Neural progenitor cell (in vitro differentiated cells): ENCODE measurements at regions not wholly inside any gene's neighbourhood (a gene's known extent, or its start where the extent isn't known, plus 50 kb on each side); places are given as distances from the start of the nearest gene placed in this dataset.
"Not testable (repeated sequence)": the region's sequence is repeated elsewhere in the genome, so short reads cannot be mapped to it uniquely, and the experiment has no call there.

Experiments used
- DNase-seq: peaks from one replicate; pipeline ENCODE4 v3.0.0-alpha.2; 2016; ENCODE audit warnings: low spot score
- H2AFZ ChIP-seq: fragments of 200-600 bp; sonication (generic); replicated peaks from 2 replicates; pipeline ENCODE4 v1.6.1; 2016; ENCODE audit warnings: antibody characterized with exemption
- H3F3A ChIP-seq: fragments of 200-600 bp; sonication (generic); 2 replicates; pipeline ENCODE4 v1.6.1; 2016; ENCODE audit warnings: antibody characterized with exemption, low read depth
- H3K27ac ChIP-seq: fragments of 200-600 bp; sonication (generic); 2 replicates; pipeline ENCODE4 v1.5.1; 2016; ENCODE audit warnings: mild to moderate bottlenecking
- H3K27me3 ChIP-seq: fragments of 200-600 bp; sonication (generic); 2 replicates; pipeline ENCODE4 v1.6.1; 2016; ENCODE audit warnings: mild to moderate bottlenecking, moderate library complexity
- H3K36me3 ChIP-seq: fragments of 200-600 bp; sonication (generic); 2 replicates; pipeline ENCODE4 v1.5.1; 2016
- H3K4me1 ChIP-seq: fragments of 200-600 bp; sonication (generic); 2 replicates; pipeline ENCODE4 v1.6.1; 2016; ENCODE audit warnings: mixed run types
- H3K4me2 ChIP-seq: fragments of 200-600 bp; sonication (generic); 2 replicates; pipeline ENCODE4 v1.6.1; 2016
- H3K4me3 ChIP-seq: fragments of 200-600 bp; sonication (generic); 2 replicates; pipeline ENCODE4 v1.5.1; 2016
- H3K79me2 ChIP-seq: fragments of 200-600 bp; sonication (generic); 2 replicates; pipeline ENCODE4 v1.6.1; 2016; ENCODE audit warnings: low read depth
- H3K9ac ChIP-seq: fragments of 200-600 bp; sonication (generic); 2 replicates; pipeline ENCODE4 v1.6.1; 2016
- H3K9me3 ChIP-seq: fragments of 200-600 bp; sonication (generic); 2 replicates; pipeline ENCODE4 v1.5.1; 2016; ENCODE audit warnings: low read depth
- H4K20me1 ChIP-seq: fragments of 200-600 bp; sonication (generic); 2 replicates; pipeline ENCODE4 v1.6.1; 2016; ENCODE audit warnings: low read depth
- H3K27ac Mint-ChIP-seq: 3 replicates; pipeline ENCODE4 v1.8.0; 2021; ENCODE audit warnings: mixed read lengths
- H3K27me3 Mint-ChIP-seq: 2 replicates; pipeline ENCODE4 v1.8.0; 2022; ENCODE audit warnings: low read depth, mild to moderate bottlenecking, inconsistent platforms, moderate library complexity, mixed read lengths; ENCODE audit not compliant: insufficient read depth
- H3K36me3 Mint-ChIP-seq: 3 replicates; pipeline ENCODE4 v1.8.0; 2021; ENCODE audit warnings: mixed read lengths
- H3K4me1 Mint-ChIP-seq: 3 replicates; pipeline ENCODE4 v1.8.0; 2021; ENCODE audit warnings: mixed read lengths
- H3K4me3 Mint-ChIP-seq: 3 replicates; pipeline ENCODE4 v1.8.0; 2021; ENCODE audit warnings: mild to moderate bottlenecking, moderate library complexity, mixed read lengths
- H3K9me3 Mint-ChIP-seq: 3 replicates; pipeline ENCODE4 v1.8.0; 2020; ENCODE audit warnings: mixed read lengths
- CTCF ChIP-seq: fragments of 200-600 bp; sonication (generic); IDR thresholded peaks from 2 replicates; pipeline ENCODE4 v1.5.1; 2017; ENCODE audit warnings: antibody characterized with exemption, mild to moderate bottlenecking
- EZH2 ChIP-seq: fragments of 200-600 bp; sonication (generic); IDR thresholded peaks from 2 replicates; pipeline ENCODE4 v1.6.1; 2017; ENCODE audit warnings: antibody characterized with exemption, mild to moderate bottlenecking, moderate library complexity
- EZH2phosphoT487 ChIP-seq: fragments of 200-600 bp; sonication (generic); IDR thresholded peaks from 2 replicates; pipeline ENCODE4 v1.6.1; 2017; ENCODE audit warnings: antibody characterized with exemption

DNA sequence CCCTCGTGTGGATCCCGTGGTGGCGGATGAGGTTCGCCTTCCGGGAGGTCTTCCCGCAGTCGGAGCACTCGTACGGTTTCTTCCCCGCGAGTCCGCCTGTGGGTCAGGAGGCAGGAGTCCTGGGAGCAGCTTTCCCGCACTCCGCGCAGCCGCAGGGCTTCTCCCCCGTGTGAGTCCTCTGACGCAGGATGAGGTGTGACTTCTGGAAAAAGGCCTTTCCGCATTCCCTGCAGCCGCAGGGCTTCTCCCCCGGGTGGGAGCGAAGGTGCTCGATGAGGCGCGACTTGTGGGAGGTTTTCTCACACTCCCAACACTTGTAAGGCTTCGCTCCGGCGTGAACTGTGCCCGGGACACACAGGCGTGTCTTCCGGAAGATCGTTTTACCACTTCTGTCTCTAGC, 68.8 kb upstream of the WIPI2 start:
- not testable (repeated sequence) for H3K9ac ChIP-seq, H3K27me3 Mint-ChIP-seq, H3K4me3 ChIP-seq, DNase-seq, H3K9me3 Mint-ChIP-seq, H3K4me1 ChIP-seq, H3K27me3 ChIP-seq, H3K79me2 ChIP-seq, H4K20me1 ChIP-seq, H3K4me1 Mint-ChIP-seq, H3K27ac Mint-ChIP-seq, H3K4me3 Mint-ChIP-seq, H3K27ac ChIP-seq, H2AFZ ChIP-seq, H3K36me3 ChIP-seq, H3K9me3 ChIP-seq, H3K4me2 ChIP-seq, H3K36me3 Mint-ChIP-seq, H3F3A ChIP-seq

GRCh38 chr7:5131238-5131637, 58.8 kb upstream of the WIPI2 start:
- not testable (repeated sequence) for H3K4me1 Mint-ChIP-seq, H3K4me1 ChIP-seq, H3K27me3 Mint-ChIP-seq, H4K20me1 ChIP-seq, H3K27me3 ChIP-seq, H3K36me3 Mint-ChIP-seq, H3K9me3 Mint-ChIP-seq, H3K4me2 ChIP-seq, H3K4me3 ChIP-seq, H3K9ac ChIP-seq, H3K9me3 ChIP-seq, H2AFZ ChIP-seq, H3K27ac ChIP-seq, H3F3A ChIP-seq, H3K79me2 ChIP-seq, DNase-seq, H3K36me3 ChIP-seq, H3K27ac Mint-ChIP-seq, H3K4me3 Mint-ChIP-seq

GRCh38 chr7:5132539-5132938, 57.5 kb upstream of the WIPI2 start:
- Histone ChIP-seq H3K9me3 (no peaks in the 10 kb centered on the region), H3K79me2 (no peaks in the 10 kb centered on the region), H3K36me3 (no peaks in the 10 kb centered on the region), H3F3A (no peaks in the 10 kb centered on the region), H3K4me3 (no peak overlapping the region), H2AFZ (no peak overlapping the region), H3K27me3 (no peaks in the 10 kb centered on the region), H3K4me2 (no peak overlapping the region), H3K27ac (no peak overlapping the region), H4K20me1 (no peaks in the 10 kb centered on the region), H3K4me1 (no peaks in the 10 kb centered on the region), H3K9ac (no peak overlapping the region)
- no peak for DNase-seq
- no peak overlapping the region for H3K27ac Mint-ChIP-seq
- H3K9me3 Mint-ChIP-seq = no peaks in the 10 kb centered on the region
- H3K27me3 Mint-ChIP-seq = peaks cover 2% of the 10 kb centered on the region
- H3K4me3 Mint-ChIP-seq = no peak overlapping the region
- no peaks in the 10 kb centered on the region for H3K36me3 Mint-ChIP-seq
- H3K4me1 Mint-ChIP-seq = no peaks in the 10 kb centered on the region
- TF ChIP-seq EZH2phosphoT487 (no peak), CTCF (no peak), EZH2 (no peak)

DNA sequence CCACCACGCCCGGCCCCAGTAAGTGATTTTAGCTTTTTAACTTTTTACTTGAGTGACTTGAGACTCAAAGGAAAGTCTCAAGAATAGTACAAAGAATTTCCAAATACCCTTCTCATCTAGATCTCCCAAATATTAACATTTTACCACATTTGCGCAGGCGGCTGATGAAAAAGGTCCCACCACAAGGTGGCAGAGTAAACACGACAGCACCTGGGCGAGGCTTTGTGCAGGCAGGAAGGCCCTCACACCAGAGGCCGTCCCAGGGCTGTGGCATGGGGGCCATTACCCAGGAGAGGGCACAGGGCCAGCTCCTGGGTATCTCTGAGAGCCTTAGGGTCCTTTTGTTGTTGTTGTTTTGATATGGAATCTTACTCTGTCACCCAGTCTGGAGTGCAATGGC, 50.0 kb upstream of the WIPI2 start:
- DNase-seq = peak; percentile 61
- H3K4me2 ChIP-seq = no peak overlapping the region
- no peaks in the 10 kb centered on the region for H3K4me1 ChIP-seq
- no peaks in the 10 kb centered on the region for H3K9me3 ChIP-seq
- H2AFZ ChIP-seq = no peak overlapping the region
- Mint-ChIP-seq H3K27ac (no peak overlapping the region), H3K27me3 (peaks cover 6% of the 10 kb centered on the region), H3K4me3 (no peak overlapping the region), H3K9me3 (no peaks in the 10 kb centered on the region), H3K4me1 (no peaks in the 10 kb centered on the region), H3K36me3 (no peaks in the 10 kb centered on the region)
- no peaks in the 10 kb centered on the region for H3F3A ChIP-seq
- no peaks in the 10 kb centered on the region for H4K20me1 ChIP-seq
- H3K27ac ChIP-seq = no peak overlapping the region
- no peak overlapping the region for H3K4me3 ChIP-seq
- H3K36me3 ChIP-seq = no peaks in the 10 kb centered on the region
- no peak for TF ChIP-seq EZH2
- TF ChIP-seq CTCF = peak; percentile 66
- no peak for TF ChIP-seq EZH2phosphoT487
- H3K27me3 ChIP-seq = no peaks in the 10 kb centered on the region
- H3K79me2 ChIP-seq = no peaks in the 10 kb centered on the region
- H3K9ac ChIP-seq = no peak overlapping the region
